HL-60 (cell line): ENCODE measurements at regions not wholly inside any gene's neighbourhood (a gene's known extent, or its start where the extent isn't known, plus 50 kb on each side); places are given as distances from the start of the nearest gene placed in this dataset.

ENCODE experiments used
- CTCF ChIP-seq: IDR thresholded peaks from one replicate; pipeline ENCODE4 v1.5.1; 2011; ENCODE audit warnings: low read length, control low read depth, inconsistent platforms; ENCODE audit not compliant: insufficient read depth
- POLR2AphosphoS5 ChIP-seq: IDR thresholded peaks from 2 replicates; pipeline ENCODE4 v1.6.1; 2012; ENCODE audit warnings: low read depth
- SPI1 ChIP-seq: IDR thresholded peaks from 2 replicates; pipeline ENCODE4 v1.6.1; 2012; ENCODE audit warnings: low read depth, mild to moderate bottlenecking, borderline replicate concordance
- TF ChIP-seq, protein P1 (sequence below): IDR thresholded peaks from 2 replicates; pipeline ENCODE4 v1.6.1; 2012; ENCODE audit warnings: low read depth; ENCODE audit not compliant: insufficient replicate concordance

GRCh38 chr4:189779281-189779980 is 161.2 kb upstream of the FRG1 start:
- TF ChIP-seq POLR2AphosphoS5, result no peak
- TF ChIP-seq CTCF, result no peak
- TF ChIP-seq, protein P1, sequence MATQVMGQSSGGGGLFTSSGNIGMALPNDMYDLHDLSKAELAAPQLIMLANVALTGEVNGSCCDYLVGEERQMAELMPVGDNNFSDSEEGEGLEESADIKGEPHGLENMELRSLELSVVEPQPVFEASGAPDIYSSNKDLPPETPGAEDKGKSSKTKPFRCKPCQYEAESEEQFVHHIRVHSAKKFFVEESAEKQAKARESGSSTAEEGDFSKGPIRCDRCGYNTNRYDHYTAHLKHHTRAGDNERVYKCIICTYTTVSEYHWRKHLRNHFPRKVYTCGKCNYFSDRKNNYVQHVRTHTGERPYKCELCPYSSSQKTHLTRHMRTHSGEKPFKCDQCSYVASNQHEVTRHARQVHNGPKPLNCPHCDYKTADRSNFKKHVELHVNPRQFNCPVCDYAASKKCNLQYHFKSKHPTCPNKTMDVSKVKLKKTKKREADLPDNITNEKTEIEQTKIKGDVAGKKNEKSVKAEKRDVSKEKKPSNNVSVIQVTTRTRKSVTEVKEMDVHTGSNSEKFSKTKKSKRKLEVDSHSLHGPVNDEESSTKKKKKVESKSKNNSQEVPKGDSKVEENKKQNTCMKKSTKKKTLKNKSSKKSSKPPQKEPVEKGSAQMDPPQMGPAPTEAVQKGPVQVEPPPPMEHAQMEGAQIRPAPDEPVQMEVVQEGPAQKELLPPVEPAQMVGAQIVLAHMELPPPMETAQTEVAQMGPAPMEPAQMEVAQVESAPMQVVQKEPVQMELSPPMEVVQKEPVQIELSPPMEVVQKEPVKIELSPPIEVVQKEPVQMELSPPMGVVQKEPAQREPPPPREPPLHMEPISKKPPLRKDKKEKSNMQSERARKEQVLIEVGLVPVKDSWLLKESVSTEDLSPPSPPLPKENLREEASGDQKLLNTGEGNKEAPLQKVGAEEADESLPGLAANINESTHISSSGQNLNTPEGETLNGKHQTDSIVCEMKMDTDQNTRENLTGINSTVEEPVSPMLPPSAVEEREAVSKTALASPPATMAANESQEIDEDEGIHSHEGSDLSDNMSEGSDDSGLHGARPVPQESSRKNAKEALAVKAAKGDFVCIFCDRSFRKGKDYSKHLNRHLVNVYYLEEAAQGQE, result no peak
- no peak for TF ChIP-seq SPI1
